ENCODE measurements at regions not wholly inside any gene's neighbourhood (a gene's known extent, or its start where the extent isn't known, plus 50 kb on each side); places are given as distances from the start of the nearest gene placed in this dataset.

DNA sequence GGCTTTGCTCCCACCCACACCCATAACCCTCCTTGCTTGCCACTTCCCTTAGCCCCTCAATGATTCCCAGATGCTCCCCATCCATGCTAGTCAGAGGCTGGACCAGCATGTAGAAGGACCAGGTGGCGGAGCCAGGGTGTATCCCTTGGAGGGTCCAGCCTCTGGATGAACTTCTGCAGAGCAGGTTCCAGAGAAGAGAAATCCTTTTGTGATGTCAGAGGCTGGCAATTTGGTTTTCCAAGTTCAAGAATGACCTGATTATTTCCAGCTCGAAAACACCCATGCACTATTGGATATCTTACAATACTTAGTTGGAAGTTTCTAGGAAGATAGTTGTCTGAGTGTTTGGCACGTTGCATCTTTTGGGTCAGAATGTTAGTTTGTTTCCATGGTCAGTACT lies 168.3 kb upstream of the RPS6KA3 start:
- TF ChIP-seq, protein P1, sequence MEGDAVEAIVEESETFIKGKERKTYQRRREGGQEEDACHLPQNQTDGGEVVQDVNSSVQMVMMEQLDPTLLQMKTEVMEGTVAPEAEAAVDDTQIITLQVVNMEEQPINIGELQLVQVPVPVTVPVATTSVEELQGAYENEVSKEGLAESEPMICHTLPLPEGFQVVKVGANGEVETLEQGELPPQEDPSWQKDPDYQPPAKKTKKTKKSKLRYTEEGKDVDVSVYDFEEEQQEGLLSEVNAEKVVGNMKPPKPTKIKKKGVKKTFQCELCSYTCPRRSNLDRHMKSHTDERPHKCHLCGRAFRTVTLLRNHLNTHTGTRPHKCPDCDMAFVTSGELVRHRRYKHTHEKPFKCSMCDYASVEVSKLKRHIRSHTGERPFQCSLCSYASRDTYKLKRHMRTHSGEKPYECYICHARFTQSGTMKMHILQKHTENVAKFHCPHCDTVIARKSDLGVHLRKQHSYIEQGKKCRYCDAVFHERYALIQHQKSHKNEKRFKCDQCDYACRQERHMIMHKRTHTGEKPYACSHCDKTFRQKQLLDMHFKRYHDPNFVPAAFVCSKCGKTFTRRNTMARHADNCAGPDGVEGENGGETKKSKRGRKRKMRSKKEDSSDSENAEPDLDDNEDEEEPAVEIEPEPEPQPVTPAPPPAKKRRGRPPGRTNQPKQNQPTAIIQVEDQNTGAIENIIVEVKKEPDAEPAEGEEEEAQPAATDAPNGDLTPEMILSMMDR (IDR thresholded peaks at IDR 0.05; ENCODE audit: insufficient read depth, low read depth, low read length) = no peak
- no peak for TF ChIP-seq EZH2 (IDR thresholded peaks at IDR 0.05; ENCODE audit: insufficient read depth, low read length)

Measured in astrocyte (in vitro differentiated cells and primary cell).